Esophagus (tissue), 2 donors: ENCODE measurements at regions not wholly inside any gene's neighbourhood (a gene's known extent, or its start where the extent isn't known, plus 50 kb on each side); places are given as distances from the start of the nearest gene placed in this dataset.

Source experiments
- H3K27ac ChIP-seq, 2 donors: one replicate each; pipeline ENCODE4 v1.5.1; 2013; ENCODE audit warnings: low read depth in 2 of 2, mild to moderate bottlenecking in 2 of 2, inconsistent platforms in 1 of 2, low read length in 1 of 2, moderate library complexity in 1 of 2
- H3K27me3 ChIP-seq, 2 donors: one replicate each; pipeline ENCODE4 v1.6.1; 2013; ENCODE audit warnings: low read length in 2 of 2, control low read depth in 1 of 2, mild to moderate bottlenecking in 1 of 2; ENCODE audit not compliant: insufficient read depth in 2 of 2, control insufficient read depth in 1 of 2
- H3K36me3 ChIP-seq, 2 donors: one replicate each; pipeline ENCODE4 v1.6.1; 2013; ENCODE audit warnings: low read length in 1 of 2; ENCODE audit not compliant: control insufficient read depth in 2 of 2, insufficient read depth in 2 of 2
- H3K4me1 ChIP-seq, 2 donors: one replicate each; pipeline ENCODE4 v1.6.1; 2013; ENCODE audit warnings: low read length in 1 of 2; ENCODE audit not compliant: control insufficient read depth in 2 of 2, insufficient read depth in 2 of 2
- H3K4me3 ChIP-seq, 2 donors: one replicate each; pipeline ENCODE4 v1.5.1; 2013; ENCODE audit warnings: low read length in 2 of 2, mild to moderate bottlenecking in 2 of 2, low read depth in 1 of 2, moderate library complexity in 1 of 2
- H3K9me3 ChIP-seq, 2 donors: one replicate each; pipeline ENCODE4 v1.6.1; 2013; ENCODE audit warnings: mild to moderate bottlenecking in 2 of 2, low read depth in 1 of 2, low read length in 1 of 2, moderate library complexity in 1 of 2; ENCODE audit not compliant: control insufficient read depth in 2 of 2, insufficient read depth in 1 of 2
- WGBS, 2 donors: extraction: QIAGEN DNeasy Blood & Tissue Kit; methylation state at CpG; one replicate each; pipeline ENCODE4 v1.1.7; 2013; 5-methylcytosine and 5-hydroxymethylcytosine counted together
- donor health status: healthy with polysubstance abuse.
- donor health status: Bipolar disorder and iron deficiency.

GRCh38 chr21:24850121-24850520 lies 757.2 kb downstream of the MRPL39 start:
- no peak overlapping the region for H3K27ac ChIP-seq
- no peaks in the 10 kb centered on the region for H3K36me3 ChIP-seq
- 49 to 68% methylated on average over 1 of the region's 1 CpG for WGBS, 2 donors
- no peaks in the 10 kb centered on the region for H3K27me3 ChIP-seq
- no peaks in the 10 kb centered on the region for H3K4me1 ChIP-seq
- no peak overlapping the region for H3K4me3 ChIP-seq
- no peaks in the 10 kb centered on the region for H3K9me3 ChIP-seq

GRCh38 chr21:24844671-24845070 lies 762.6 kb downstream of the MRPL39 start:
- no peaks in the 10 kb centered on the region for H3K27me3 ChIP-seq
- peaks cover 0 to 7% of the 10 kb centered on the region in 2 donors for H3K9me3 ChIP-seq
- no peaks in the 10 kb centered on the region for H3K4me1 ChIP-seq
- H3K36me3 ChIP-seq: no peaks in the 10 kb centered on the region
- no peak overlapping the region for H3K4me3 ChIP-seq
- 45 to 46% methylated on average over 5 of the region's 5 CpGs for WGBS, 2 donors
- no peak overlapping the region for H3K27ac ChIP-seq

DNA sequence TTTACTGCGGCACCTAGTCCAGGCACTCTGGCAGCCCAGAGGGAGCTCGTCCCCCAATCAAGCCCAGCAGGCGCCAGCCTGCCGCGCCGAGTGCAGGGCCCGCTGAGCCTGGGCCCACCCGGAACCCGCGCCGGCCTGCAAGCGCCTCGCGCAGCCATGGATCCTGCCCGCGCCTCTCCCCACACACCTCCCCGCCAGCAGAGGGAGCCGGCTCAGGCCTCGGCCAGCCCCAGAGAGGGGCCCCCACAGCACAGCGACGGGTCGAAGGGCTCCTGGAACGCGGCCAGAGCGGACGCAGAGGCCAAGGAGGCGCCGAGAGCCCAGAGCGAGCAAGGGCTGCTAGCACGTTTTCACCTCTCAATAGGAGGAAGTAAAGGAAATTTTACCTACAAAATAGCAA lies 767.0 kb downstream of the MRPL39 start:
- WGBS, 2 donors: 91 to 94% methylated on average over 30 of the region's 30 CpGs

DNA sequence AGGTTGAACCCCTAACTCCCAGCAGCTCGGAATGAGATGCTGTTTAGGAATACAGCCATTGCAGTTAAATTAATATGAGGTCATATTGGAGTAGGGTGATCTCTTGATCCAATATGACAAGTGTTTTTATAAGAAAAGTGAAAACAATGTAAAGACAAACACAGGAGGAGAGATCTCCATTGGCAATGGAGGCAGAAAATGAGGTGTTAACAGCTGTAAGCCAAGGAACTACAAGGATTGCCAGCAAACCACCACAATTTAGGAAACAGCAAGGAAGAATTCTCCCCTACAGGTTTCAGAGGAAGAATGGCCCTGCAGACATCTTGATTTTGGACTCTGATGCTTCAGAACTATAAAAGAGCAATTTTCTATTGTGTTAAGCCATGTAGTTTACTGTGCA lies 774.3 kb downstream of the MRPL39 start:
- Histone ChIP-seq H3K27ac (no peak overlapping the region), H3K4me3 (no peak overlapping the region), H3K27me3 (no peaks in the 10 kb centered on the region), H3K9me3 (no peaks in the 10 kb centered on the region), H3K36me3 (no peaks in the 10 kb centered on the region), H3K4me1 (no peaks in the 10 kb centered on the region)
- WGBS, 2 donors: 55 to 67% methylated on average over 1 of the region's 1 CpG

More for the DNA sequence above, 767.0 kb downstream of the MRPL39 start:
- Histone ChIP-seq H3K4me3 (no peak overlapping the region), H3K36me3 (no peaks in the 10 kb centered on the region), H3K4me1 (no peaks in the 10 kb centered on the region), H3K27ac (no peak overlapping the region), H3K9me3 (peaks cover 0 to 7% of the 10 kb centered on the region in 2 donors), H3K27me3 (no peaks in the 10 kb centered on the region)

DNA sequence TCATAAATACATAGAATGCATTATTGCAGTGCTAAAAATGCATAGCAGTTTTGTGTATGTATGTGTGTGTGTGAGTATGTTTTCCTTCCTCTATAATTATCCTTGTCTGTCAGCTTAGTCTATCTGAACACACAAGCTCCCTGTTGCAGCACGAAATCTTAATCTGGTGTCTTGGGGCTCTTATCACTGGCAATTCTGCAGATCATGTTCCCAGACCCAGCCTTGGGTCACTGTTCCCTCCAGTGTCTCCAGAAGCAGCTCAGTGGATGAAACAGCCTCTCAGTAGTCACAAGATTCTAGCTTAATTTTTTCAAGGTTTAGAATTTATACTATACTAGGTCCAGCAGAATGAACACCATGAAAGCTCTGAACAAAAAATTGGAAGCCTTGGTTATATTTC lies 777.9 kb downstream of the MRPL39 start:
- Histone ChIP-seq H3K36me3 (no peaks in the 10 kb centered on the region), H3K4me3 (no peak overlapping the region), H3K4me1 (no peaks in the 10 kb centered on the region), H3K27me3 (no peaks in the 10 kb centered on the region), H3K27ac (no peak overlapping the region), H3K9me3 (no peaks in the 10 kb centered on the region)
- 44 to 47% methylated on average over 1 of the region's 1 CpG for WGBS, 2 donors

GRCh38 chr21:24826822-24827221 lies 780.5 kb downstream of the MRPL39 start:
- 48 to 62% methylated on average over 1 of the region's 1 CpG for WGBS, 2 donors
- H3K27me3 ChIP-seq: no peaks in the 10 kb centered on the region
- H3K4me3 ChIP-seq: no peak overlapping the region
- H3K27ac ChIP-seq: no peak overlapping the region
- no peaks in the 10 kb centered on the region for H3K9me3 ChIP-seq
- H3K36me3 ChIP-seq: no peaks in the 10 kb centered on the region
- H3K4me1 ChIP-seq: no peaks in the 10 kb centered on the region

DNA sequence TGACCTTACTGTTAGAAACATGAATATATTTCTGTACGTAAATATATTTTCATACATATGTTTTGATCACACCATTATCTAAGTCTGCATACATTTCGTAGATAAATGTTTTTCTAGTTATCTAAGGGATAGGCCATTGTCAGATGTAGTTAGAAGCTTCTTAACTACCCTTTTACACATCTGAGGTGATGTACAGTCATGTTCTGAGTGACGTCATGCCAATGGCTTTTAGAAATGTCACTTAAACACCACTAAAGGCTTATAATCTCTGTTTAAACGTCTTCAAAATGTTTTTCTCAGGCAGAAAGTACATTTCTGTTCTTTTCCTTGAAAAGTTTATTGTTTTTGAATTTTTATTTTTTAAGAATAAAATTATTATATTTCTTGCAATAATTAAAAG lies 781.9 kb downstream of the MRPL39 start:
- H3K36me3 ChIP-seq: no peaks in the 10 kb centered on the region
- no peak overlapping the region for H3K27ac ChIP-seq
- no peak overlapping the region for H3K4me3 ChIP-seq
- no peaks in the 10 kb centered on the region for H3K9me3 ChIP-seq
- H3K27me3 ChIP-seq: no peaks in the 10 kb centered on the region
- WGBS, 2 donors: 59 to 66% methylated on average over 4 of the region's 4 CpGs
- H3K4me1 ChIP-seq: no peaks in the 10 kb centered on the region

GRCh38 chr21:24824209-24824608 lies 783.1 kb downstream of the MRPL39 start:
- Histone ChIP-seq H3K4me3 (no peak overlapping the region), H3K27me3 (no peaks in the 10 kb centered on the region), H3K4me1 (no peaks in the 10 kb centered on the region), H3K27ac (no peak overlapping the region), H3K9me3 (no peaks in the 10 kb centered on the region), H3K36me3 (no peaks in the 10 kb centered on the region)
- 89 to 93% methylated on average over 4 of the region's 4 CpGs for WGBS, 2 donors

- H3K36me3 ChIP-seq: no peaks in the 10 kb centered on the region
- H3K4me3 ChIP-seq: no peak overlapping the region
- WGBS, 2 donors: 79 to 84% methylated on average over 2 of the region's 2 CpGs
- H3K4me1 ChIP-seq: no peaks in the 10 kb centered on the region
- no peaks in the 10 kb centered on the region for H3K9me3 ChIP-seq
- no peaks in the 10 kb centered on the region for H3K27me3 ChIP-seq
- no peak overlapping the region for H3K27ac ChIP-seq
Measured at GRCh38 chr21:24823247-24823646, 784.0 kb downstream of the MRPL39 start.

DNA sequence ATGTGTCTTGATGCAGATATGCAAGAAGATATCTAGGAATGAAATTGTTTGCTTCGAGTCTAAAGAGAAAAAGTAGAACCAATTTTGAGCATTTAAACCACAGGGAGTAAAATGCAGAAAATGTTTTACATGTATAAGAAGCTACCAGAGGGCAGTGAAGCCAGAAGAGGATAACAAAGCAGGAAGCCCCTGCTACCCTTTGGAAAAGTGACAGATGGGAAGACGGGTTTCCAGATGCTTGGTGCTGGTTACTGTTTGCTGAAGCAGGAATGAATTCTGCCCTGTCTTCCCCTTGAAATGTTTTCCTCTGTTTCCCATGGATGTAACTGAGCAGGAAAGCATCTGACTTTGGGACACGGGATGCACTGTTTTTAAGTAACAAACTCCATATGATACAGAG lies 822.2 kb downstream of the MRPL39 start:
- H3K36me3 ChIP-seq: no peaks in the 10 kb centered on the region
- no peak overlapping the region for H3K27ac ChIP-seq
- no peaks in the 10 kb centered on the region for H3K27me3 ChIP-seq
- no peaks in the 10 kb centered on the region for H3K9me3 ChIP-seq
- no peak overlapping the region for H3K4me3 ChIP-seq
- H3K4me1 ChIP-seq: no peaks in the 10 kb centered on the region
- 38 to 52% methylated on average over 3 of the region's 3 CpGs for WGBS, 2 donors
